Endothelial cell (in vitro differentiated cells): ENCODE measurements at regions not wholly inside any gene's neighbourhood (a gene's known extent, or its start where the extent isn't known, plus 50 kb on each side); places are given as distances from the start of the nearest gene placed in this dataset.

ENCODE experiments used
- DNase-seq: peaks from one replicate; pipeline ENCODE4 v3.0.0; 2021; ENCODE audit warnings: low spot score
- H3K27ac Mint-ChIP-seq: one replicate; pipeline ENCODE4 v1.8.0; 2021; ENCODE audit warnings: mixed read lengths, inconsistent platforms; ENCODE audit not compliant: unreplicated experiment
- H3K27me3 Mint-ChIP-seq: one replicate; pipeline ENCODE4 v1.8.0; 2021; ENCODE audit warnings: mild to moderate bottlenecking, moderate library complexity, mixed read lengths, inconsistent platforms; ENCODE audit not compliant: unreplicated experiment
- H3K36me3 Mint-ChIP-seq: one replicate; pipeline ENCODE4 v1.8.0; 2021; ENCODE audit warnings: mild to moderate bottlenecking, low read depth, mixed read lengths, inconsistent platforms; ENCODE audit not compliant: unreplicated experiment
- H3K4me1 Mint-ChIP-seq: one replicate; pipeline ENCODE4 v1.8.0; 2021; ENCODE audit warnings: mild to moderate bottlenecking, mixed read lengths, inconsistent platforms; ENCODE audit not compliant: unreplicated experiment
- H3K4me3 Mint-ChIP-seq: one replicate; pipeline ENCODE4 v1.8.0; 2021; ENCODE audit warnings: mild to moderate bottlenecking, mixed read lengths, inconsistent platforms; ENCODE audit not compliant: unreplicated experiment
- H3K9me3 Mint-ChIP-seq: one replicate; pipeline ENCODE4 v1.8.0; 2021; ENCODE audit warnings: mixed read lengths, inconsistent platforms; ENCODE audit not compliant: unreplicated experiment
- TF ChIP-seq, protein P1 (sequence below): fragments of 200-600 bp; sonication (generic); IDR thresholded peaks from one replicate; pipeline ENCODE4 v1.5.0; 2021; ENCODE audit warnings: antibody characterized with exemption; ENCODE audit not compliant: unreplicated experiment

DNA sequence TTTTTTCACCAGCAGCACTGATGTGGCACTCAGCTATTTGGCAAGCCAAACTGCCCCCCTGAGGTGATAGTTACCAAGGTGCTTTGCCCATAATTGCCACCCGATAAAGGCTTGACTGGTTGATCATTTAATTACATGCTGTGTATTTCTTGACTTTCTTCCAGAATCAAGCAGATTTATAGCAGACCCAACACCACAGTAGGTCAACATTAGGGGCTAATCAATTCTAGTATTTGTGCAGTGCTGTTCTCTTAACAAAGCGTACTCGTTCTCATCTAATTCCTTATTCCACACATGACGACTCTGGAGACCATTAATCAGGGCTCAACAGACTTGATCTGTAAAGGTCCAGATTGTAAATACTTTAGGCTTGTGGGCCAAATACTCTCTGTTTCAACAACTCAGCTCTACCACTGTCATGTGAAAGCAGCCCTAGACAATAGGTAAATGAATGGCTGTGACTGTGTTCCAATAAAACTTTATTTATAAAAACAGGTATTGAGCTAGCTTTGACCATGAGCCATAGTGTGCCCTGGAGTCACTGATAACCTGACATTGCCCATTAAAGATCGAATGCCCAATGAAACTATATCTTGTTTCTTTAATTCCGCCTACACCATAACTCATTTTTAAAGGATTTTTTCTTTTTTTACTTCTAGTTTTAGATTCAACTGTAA lies 119.1 kb upstream of the TMC3 start:
- Mint-ChIP-seq H3K4me3 (no peak overlapping the region), H3K9me3 (no peaks in the 10 kb centered on the region), H3K27me3 (no peaks in the 10 kb centered on the region), H3K36me3 (no peaks in the 10 kb centered on the region), H3K4me1 (no peaks in the 10 kb centered on the region), H3K27ac (no peak overlapping the region)
- TF ChIP-seq, protein P1, sequence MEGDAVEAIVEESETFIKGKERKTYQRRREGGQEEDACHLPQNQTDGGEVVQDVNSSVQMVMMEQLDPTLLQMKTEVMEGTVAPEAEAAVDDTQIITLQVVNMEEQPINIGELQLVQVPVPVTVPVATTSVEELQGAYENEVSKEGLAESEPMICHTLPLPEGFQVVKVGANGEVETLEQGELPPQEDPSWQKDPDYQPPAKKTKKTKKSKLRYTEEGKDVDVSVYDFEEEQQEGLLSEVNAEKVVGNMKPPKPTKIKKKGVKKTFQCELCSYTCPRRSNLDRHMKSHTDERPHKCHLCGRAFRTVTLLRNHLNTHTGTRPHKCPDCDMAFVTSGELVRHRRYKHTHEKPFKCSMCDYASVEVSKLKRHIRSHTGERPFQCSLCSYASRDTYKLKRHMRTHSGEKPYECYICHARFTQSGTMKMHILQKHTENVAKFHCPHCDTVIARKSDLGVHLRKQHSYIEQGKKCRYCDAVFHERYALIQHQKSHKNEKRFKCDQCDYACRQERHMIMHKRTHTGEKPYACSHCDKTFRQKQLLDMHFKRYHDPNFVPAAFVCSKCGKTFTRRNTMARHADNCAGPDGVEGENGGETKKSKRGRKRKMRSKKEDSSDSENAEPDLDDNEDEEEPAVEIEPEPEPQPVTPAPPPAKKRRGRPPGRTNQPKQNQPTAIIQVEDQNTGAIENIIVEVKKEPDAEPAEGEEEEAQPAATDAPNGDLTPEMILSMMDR: no peak
- DNase-seq: no peak

DNA sequence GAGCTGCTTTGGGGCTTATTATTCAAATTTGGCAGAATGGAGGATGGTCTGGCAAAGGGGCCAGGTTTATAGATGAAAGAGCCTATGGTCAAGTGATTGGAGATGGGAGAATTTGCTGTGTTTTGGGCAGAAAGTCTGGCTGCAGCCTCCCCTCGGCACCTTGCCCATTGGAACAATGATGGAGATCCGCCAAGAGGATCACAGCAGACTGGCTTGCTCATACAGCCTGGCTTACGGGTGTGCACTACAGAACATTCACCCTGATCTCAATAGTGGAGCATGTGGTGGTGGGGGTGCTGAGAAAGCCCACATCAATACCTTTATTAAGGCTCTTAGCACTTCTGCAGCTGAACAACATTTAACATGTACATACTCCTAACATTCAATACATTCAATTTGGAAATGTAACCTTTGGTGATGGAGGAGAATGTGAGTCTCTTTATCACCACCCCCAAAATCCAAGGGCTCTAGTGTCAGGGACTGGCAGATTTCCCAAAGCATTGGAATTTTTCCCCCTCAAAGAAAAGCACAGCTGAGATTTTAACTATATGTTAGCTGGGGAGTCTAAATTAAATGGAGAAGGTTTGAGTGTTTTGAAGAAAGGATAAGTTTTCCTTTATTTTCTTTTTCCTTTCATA lies 118.4 kb upstream of the TMC3 start:
- H3K4me1 Mint-ChIP-seq: no peaks in the 10 kb centered on the region
- no peak for DNase-seq
- H3K27ac Mint-ChIP-seq: no peak overlapping the region
- no peaks in the 10 kb centered on the region for H3K36me3 Mint-ChIP-seq
- no peaks in the 10 kb centered on the region for H3K9me3 Mint-ChIP-seq
- H3K27me3 Mint-ChIP-seq: no peaks in the 10 kb centered on the region
- H3K4me3 Mint-ChIP-seq: no peak overlapping the region
- TF ChIP-seq, protein P1: no peak

DNA sequence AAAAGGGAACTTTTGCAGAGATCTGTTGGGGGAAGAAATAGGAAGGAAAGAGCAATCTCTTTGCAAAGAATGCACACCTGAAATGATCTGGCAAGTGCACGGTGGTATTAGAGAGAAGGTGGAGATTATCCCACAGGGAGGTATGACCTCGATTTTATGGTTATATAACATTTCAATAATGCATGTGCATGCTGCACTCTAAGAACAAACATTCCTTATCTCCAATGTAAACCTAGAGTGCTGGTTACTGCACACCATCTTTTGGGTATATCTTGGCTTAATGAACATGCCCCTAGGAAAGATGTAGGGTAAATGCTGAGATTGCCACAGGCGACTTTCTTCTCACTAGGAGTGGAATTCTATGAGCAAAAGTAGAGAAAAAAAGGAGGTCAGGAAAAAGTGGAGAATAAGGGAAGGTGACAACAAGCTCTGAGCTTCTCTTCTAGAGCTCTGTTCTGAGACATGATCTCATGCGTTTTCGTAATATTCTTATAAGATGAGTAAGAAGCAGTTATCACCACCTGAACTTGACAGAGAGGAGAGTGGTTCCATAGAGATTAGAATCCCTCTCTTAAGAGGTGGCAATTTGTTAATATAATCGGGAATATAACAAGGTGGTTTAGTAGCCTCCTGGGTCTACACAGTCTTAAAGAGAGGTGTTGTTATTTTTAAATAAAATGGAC lies 117.5 kb upstream of the TMC3 start:
- Mint-ChIP-seq H3K27me3 (peaks cover 3% of the 10 kb centered on the region), H3K9me3 (no peaks in the 10 kb centered on the region), H3K36me3 (no peaks in the 10 kb centered on the region), H3K27ac (no peak overlapping the region), H3K4me1 (no peaks in the 10 kb centered on the region), H3K4me3 (no peak overlapping the region)
- DNase-seq: no peak
- TF ChIP-seq, protein P1: no peak

DNA sequence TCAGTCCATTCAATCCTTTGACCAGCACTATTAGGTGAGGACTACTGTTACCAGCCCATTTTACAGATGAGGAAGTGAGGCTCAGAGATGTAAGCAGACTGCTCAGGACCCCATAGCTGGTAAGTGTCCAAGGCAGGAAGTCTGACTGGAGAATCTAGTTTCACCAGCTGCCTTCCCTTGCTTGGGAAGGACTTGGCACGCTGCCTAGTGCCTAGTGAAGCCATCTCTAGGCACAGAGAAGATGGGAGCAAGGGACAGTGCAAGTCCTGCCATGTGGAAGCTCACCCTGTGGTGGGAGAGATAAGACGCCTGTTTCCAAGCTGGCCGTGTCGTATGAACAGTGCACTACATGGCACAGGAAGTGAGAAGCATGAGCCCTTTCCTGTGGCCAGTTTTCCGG lies 111.8 kb upstream of the TMC3 start:
- no peak overlapping the region for H3K27ac Mint-ChIP-seq

More for the DNA sequence above, 111.8 kb upstream of the TMC3 start:
- TF ChIP-seq, protein P1: no peak
- no peak overlapping the region for H3K4me3 Mint-ChIP-seq
- DNase-seq: no peak
- H3K4me1 Mint-ChIP-seq: peaks cover 18% of the 10 kb centered on the region
- no peaks in the 10 kb centered on the region for H3K9me3 Mint-ChIP-seq
- H3K27me3 Mint-ChIP-seq: peaks cover 3% of the 10 kb centered on the region
- H3K36me3 Mint-ChIP-seq: no peaks in the 10 kb centered on the region
